ENCODE measurements at regions not wholly inside any gene's neighbourhood (a gene's known extent, or its start where the extent isn't known, plus 50 kb on each side); places are given as distances from the start of the nearest gene placed in this dataset.
"Not testable (repeated sequence)": the region's sequence is repeated elsewhere in the genome, so short reads cannot be mapped to it uniquely, and the experiment has no call there.

DNA sequence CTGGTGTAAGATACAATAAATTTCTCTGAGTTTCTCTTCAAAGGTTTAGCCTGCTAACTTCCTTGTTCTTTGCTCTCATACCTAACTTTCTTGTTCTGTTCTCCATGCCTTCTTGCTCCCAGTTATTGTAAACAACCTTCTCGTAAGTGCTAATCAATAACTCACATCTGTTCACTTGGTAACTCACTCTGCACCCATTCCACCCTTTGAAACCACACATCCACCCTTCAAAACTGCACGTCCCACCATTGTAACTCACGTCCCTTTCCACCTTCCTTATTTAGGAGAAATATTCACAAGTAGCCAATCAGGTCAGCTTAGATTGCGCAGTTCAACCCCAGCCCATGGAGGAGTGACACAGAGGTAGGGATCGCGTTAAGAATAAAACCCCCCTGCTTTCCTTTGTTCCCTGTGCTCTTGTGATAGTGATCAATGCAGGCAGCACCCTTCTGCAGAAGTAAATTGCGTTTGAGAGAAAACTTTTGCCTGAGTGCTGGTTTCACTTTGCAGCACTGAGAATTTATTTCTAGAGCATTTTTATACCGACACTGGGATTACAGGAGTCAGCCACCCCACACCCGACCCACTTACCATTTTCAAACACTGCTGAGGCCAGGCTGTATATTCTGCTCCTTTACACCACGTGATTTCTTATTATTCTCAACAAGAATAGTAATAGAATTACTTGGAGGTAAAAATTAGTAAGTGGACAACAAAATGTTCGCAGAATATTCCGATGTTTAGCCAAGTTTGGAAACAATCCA, 789.2 kb upstream of the RGS18 start:
- DNase-seq: no peak

- DNase-seq: no peak
Observed at GRCh38 chr1:191371626-191372025, 786.6 kb upstream of the RGS18 start.

- no peak for DNase-seq
Observed at GRCh38 chr1:191388283-191388682, 770.0 kb upstream of the RGS18 start.

- DNase-seq: no peak
Observed at GRCh38 chr1:191396622-191397021, 761.6 kb upstream of the RGS18 start.

DNA sequence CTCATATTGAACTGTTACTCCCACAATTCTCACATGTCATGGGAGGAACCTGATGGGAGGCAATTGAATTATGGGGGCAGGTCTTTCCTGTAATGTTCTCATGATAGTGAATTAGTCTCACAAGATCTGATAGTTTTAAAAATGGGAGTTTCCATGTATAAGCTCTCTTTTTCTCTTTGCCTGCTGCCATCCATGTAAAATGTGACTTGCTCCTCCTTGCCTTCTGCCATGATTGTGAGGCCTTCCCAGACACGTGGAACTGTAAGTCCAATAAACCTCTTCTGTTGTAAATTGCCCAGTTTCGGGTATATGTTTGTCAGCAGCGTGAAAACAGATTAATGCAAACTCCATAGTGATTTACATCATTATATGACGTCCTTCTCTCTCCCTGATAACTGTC, 759.7 kb upstream of the RGS18 start:
- DNase-seq: no peak

- no peak for DNase-seq
Observed at GRCh38 chr1:191405417-191405816, 752.8 kb upstream of the RGS18 start.

DNA sequence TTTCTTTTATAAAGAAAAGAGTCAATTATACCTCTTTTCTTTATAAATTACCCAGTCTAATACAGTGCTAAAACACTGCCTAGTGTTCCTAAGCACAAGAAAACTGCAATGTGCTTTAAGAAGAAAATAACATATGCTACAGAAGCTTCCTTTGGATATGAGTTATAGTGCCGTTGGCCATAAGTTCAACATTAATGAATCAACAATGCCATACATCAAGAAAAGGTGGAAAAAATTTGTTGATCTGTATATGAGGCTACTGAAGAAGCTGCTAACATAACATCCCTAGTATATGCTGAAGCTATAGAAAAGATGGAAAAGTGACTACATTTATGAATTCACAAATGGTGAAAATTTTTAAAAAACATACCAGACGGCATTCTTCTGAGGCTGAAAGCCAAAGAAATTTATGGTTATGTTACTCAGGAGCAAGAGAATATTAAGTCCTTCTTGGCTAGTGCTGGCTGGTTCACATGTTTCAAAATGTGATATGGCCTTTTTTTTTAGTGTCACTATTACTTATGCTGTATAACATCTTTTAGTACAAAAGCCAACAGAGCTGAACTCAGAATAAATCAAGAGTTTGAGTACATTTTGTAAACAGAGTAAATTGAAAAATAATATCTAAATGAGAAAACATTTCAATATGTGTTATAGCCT, 743.2 kb upstream of the RGS18 start:
- DNase-seq: no peak

DNA sequence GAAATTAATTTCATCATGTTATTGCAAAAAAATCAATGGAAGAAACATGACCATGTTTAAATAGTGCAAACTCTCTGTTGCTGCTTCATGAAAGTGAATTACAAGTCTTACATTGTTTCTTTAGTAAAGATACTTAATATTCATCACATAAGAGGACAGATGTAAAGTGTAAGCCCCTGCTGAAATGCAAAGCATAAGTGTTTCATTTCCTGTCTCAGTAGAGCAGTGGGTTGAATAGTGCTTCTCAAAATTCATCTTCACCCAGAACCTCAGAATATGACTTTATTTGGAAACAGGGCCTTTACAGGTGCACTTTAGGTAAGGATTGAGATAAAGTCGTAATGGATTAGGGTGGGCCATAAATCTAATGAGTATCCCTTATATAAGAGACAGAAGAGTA, 738.4 kb upstream of the RGS18 start:
- DNase-seq: peak in 1 of 2 experiments; percentile 1

- no peak for DNase-seq
Observed at GRCh38 chr1:191427593-191427992, 730.7 kb upstream of the RGS18 start.

DNA sequence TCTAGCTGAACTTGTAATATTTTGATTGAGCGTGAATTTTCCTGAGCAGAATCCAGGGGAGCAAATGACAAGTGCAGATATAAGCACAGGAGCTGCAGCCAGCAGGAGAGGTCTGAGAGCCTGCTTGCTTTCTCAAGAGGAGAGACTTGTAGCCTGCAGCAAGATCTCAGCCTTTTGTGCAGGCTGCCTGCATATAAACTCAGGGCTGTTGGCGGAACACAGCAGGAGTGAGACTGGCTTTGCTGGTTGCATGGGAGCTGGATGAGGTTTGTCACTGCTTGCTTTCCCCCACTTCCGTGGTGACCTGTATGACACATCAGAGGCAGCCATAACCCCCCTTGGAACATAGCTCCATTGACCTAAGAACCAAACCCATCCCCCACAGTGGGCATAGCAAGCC, 725.4 kb upstream of the RGS18 start:
- no peak for DNase-seq

- DNase-seq: no peak
Observed at GRCh38 chr1:191438979-191439378, 719.3 kb upstream of the RGS18 start.

DNA sequence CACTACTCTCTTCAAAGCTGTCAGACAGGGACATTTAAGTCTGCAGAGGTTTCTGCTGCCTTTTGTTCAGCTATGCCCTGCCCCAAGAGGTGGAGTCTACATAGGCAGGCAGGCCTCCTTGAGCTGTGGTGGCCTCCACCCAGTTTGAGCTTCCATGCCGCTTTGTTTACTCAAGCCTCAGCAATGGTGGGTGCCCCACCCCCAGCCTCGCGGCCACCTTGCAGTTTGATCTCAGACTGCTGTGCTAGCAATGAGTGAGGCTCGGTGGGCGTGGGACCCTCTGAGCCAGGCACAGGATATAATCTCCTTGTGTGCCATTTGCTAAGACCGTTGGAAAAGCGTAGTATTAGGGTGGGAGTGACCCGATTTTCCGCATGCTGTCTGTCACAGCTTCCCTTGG, 710.0 kb upstream of the RGS18 start:
- not testable (repeated sequence) for DNase-seq

GRCh38 chr1:191452586-191452985, 705.7 kb upstream of the RGS18 start:
- no peak for DNase-seq

DNA sequence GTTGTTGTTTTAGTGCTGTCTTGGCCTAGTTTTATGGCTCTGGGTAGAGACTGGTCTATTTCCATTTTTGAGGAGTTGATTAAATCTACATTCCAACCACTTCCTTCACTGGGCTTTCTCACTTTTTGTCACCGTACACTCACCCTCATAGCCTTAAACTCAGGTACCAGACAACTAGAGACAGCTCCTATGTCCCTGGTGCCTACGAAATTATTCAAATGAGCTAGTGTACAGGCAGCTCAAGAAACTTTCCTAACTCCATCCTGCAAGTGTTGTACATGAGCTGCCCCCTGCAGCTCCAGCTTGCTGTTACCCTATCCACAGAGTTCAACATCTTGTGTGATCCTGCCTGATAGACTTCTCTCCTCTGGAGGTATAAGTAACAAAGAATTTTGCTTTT, 704.8 kb upstream of the RGS18 start:
- no peak for DNase-seq

- no peak for DNase-seq
Observed at GRCh38 chr1:191457889-191458288, 700.4 kb upstream of the RGS18 start.

- no peak for DNase-seq
Observed at GRCh38 chr1:191460234-191460633, 698.0 kb upstream of the RGS18 start.

DNA sequence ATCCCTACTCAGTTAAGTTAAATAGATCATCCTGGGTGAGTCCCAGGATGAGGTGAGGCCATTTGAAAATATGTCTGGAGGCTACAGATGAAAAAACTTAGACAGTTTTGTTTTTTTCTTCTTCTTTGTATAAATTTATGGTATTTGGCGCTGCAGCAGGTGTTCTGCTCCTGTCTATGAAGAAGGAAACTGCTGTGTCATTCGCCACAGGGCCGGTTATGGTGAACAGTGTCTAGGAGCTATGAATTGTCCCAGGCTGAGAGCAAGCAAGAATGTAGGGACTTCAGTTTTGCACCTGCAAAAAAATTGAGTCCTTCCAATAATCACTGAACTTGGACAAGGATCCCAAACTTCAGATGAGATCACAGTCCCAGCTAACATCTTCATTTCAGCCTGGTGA, 674.3 kb upstream of the RGS18 start:
- no peak for DNase-seq

- DNase-seq: no peak
Observed at GRCh38 chr1:191490303-191490702, 668.0 kb upstream of the RGS18 start.

- DNase-seq: no peak
Observed at GRCh38 chr1:191495040-191495439, 663.2 kb upstream of the RGS18 start.

DNA sequence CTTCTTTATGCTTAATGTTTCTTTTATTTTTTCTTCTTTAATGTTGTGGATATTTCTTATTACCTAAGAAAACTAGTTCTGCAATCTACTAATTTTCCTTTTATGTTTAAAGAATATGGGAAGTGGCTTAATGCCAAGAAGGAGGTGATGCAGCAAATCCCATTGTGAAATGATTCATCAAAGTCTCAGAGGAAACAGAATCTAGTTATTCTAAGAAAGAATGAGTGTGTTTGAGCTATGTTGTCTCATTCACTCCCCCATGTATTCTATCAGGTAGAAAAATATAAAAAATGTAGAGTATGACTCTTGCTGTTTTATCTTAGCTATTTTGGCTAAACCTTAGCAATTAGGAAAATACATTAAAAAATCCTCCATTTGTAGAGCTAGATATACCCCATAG, 659.9 kb upstream of the RGS18 start:
- no peak for DNase-seq

DNA sequence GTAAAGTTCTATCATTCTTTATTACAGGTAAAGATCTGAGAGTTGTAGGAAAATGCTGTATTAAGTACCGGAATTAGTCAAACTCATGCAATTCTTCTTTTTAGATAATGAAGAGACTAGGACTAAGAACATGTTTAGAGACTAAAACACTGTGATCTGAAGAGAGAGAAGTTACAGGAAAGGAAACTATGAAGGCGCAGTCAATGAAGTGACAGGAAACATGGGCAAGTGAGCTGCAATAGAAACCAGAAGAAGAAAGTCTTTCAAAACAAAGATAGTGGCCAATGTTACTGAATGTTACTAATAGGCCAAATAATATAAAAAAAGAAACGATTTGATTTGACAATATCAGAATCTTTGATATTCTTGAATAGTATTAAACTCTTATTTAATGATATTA, 659.4 kb upstream of the RGS18 start:
- DNase-seq: no peak

- no peak for DNase-seq
Observed at GRCh38 chr1:191504999-191505398, 653.3 kb upstream of the RGS18 start.

- DNase-seq: no peak
Observed at GRCh38 chr1:191508239-191508638, 650.0 kb upstream of the RGS18 start.

GRCh38 chr1:191511480-191511879, 646.8 kb upstream of the RGS18 start:
- DNase-seq: not testable (repeated sequence)

DNA sequence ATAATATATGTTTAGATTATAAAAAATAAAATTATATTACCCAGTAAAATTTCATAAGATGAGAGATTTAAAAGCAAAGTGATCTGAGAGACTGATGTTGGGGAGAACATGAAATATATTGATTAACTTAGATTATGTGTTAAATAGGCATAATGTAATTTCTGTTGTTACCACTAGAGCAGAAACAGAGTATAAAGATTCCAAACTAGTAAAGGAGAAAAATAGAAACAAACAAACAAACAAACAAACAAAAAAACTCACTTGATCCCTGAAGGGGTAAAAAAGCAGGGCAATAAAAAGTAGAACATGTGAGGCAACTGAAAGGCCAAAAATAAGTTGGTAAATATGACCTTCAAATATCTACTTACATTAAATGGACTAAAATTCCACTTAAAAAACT, 640.4 kb upstream of the RGS18 start:
- DNase-seq: no peak
